ENCODE measurements at regions not wholly inside any gene's neighbourhood (a gene's known extent, or its start where the extent isn't known, plus 50 kb on each side); places are given as distances from the start of the nearest gene placed in this dataset.

- H3K79me2 ChIP-seq (ENCODE audit: control insufficient read depth, insufficient read depth, low read length) = no peaks in the 10 kb centered on the region
- H3K27me3 ChIP-seq (ENCODE audit: control insufficient read depth in 2 of 2, insufficient read depth in 2 of 2, low read length in 2 of 2) = no peaks in the 10 kb centered on the region
- H3K9me1 ChIP-seq (ENCODE audit: control insufficient read depth, insufficient read depth, low read length) = no peaks in the 10 kb centered on the region
- no peaks in the 10 kb centered on the region for H3K9me3 ChIP-seq (replicated peaks; ENCODE audit: control insufficient read depth, insufficient read depth, low read depth, low read length)
- in situ Hi-C loops (cut with MboI) (no loop called here), intact Hi-C loops (cut with micrococcal nuclease) (no loop called here)
- no peak overlapping the region for H3K27ac ChIP-seq (ENCODE audit: extremely low read depth, low read depth, low read length)
- H3K9ac ChIP-seq (ENCODE audit: insufficient read depth in 1 of 2, low read depth in 2 of 2, low read length in 2 of 2) = no peak overlapping the region
- H4K20me1 ChIP-seq (replicated peaks; ENCODE audit: control insufficient read depth, insufficient read depth, low read length) = no peaks in the 10 kb centered on the region
- no peak for FAIRE-seq
- no peak overlapping the region for H3K4me2 ChIP-seq (ENCODE audit: insufficient read depth, low read length)
- 0% methylated on average over 3 of the region's 3 CpGs for WGBS (ENCODE audit: insufficient coverage, low coverage, missing lambda C conversion rate)
- POLR2A ChIA-PET = no interaction called here
- H3K4me1 ChIP-seq (replicated peaks in 1 of 2; ENCODE audit: control insufficient read depth in 2 of 2, insufficient read depth in 2 of 2, low read length in 2 of 2) = no peaks in the 10 kb centered on the region
- DNase-seq (ENCODE audit: extremely low read depth in 1 of 4, low spot score in 3 of 4) = no peak
- no TSS peak for BruUV-seq (replicated peaks)
- CTCF ChIA-PET (ENCODE audit: low intra/inter-chr PET ratio) = no interaction called here
- no peaks in the 10 kb centered on the region for H3K36me3 ChIP-seq (ENCODE audit: control insufficient read depth, insufficient read depth, low read length)
- H2AFZ ChIP-seq (ENCODE audit: low read depth, low read length) = no peak overlapping the region
- H3K4me3 ChIP-seq = no peak overlapping the region
- ATAC-seq = no peak
- TF ChIP-seq CGGBP1 (CRISPR knock-in tag; IDR thresholded peaks at IDR 0.05) (no peak), HDAC6 (IDR thresholded peaks at IDR 0.05; ENCODE audit: low read depth, low read length) (no peak), XRCC3 (IDR thresholded peaks at IDR 0.05) (no peak), GTF2F1 (IDR thresholded peaks at IDR 0.05; ENCODE audit: low read depth, low read length) (no peak), HCFC1 (IDR thresholded peaks at IDR 0.05; ENCODE audit: low read depth, low read length) (no peak), SRSF1 (IDR thresholded peaks at IDR 0.05; ENCODE audit: low read depth, low read length) (no peak), ZBTB40 (IDR thresholded peaks at IDR 0.05) (no peak), ZBTB40 (CRISPR knock-in tag; IDR thresholded peaks at IDR 0.05) (no peak)
- TF ChIP-seq, protein P1, sequence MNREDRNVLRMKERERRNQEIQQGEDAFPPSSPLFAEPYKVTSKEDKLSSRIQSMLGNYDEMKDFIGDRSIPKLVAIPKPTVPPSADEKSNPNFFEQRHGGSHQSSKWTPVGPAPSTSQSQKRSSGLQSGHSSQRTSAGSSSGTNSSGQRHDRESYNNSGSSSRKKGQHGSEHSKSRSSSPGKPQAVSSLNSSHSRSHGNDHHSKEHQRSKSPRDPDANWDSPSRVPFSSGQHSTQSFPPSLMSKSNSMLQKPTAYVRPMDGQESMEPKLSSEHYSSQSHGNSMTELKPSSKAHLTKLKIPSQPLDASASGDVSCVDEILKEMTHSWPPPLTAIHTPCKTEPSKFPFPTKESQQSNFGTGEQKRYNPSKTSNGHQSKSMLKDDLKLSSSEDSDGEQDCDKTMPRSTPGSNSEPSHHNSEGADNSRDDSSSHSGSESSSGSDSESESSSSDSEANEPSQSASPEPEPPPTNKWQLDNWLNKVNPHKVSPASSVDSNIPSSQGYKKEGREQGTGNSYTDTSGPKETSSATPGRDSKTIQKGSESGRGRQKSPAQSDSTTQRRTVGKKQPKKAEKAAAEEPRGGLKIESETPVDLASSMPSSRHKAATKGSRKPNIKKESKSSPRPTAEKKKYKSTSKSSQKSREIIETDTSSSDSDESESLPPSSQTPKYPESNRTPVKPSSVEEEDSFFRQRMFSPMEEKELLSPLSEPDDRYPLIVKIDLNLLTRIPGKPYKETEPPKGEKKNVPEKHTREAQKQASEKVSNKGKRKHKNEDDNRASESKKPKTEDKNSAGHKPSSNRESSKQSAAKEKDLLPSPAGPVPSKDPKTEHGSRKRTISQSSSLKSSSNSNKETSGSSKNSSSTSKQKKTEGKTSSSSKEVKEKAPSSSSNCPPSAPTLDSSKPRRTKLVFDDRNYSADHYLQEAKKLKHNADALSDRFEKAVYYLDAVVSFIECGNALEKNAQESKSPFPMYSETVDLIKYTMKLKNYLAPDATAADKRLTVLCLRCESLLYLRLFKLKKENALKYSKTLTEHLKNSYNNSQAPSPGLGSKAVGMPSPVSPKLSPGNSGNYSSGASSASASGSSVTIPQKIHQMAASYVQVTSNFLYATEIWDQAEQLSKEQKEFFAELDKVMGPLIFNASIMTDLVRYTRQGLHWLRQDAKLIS (CRISPR knock-in tag; IDR thresholded peaks at IDR 0.05) = no peak
Measured at GRCh38 chr5:114700823-114701222, 339.0 kb downstream of the KCNN2 start.

All from K562 (cell line).